Occipital lobe (tissue), 1 donor: ENCODE measurements at regions not wholly inside any gene's neighbourhood (a gene's known extent, or its start where the extent isn't known, plus 50 kb on each side); places are given as distances from the start of the nearest gene placed in this dataset.

ENCODE experiments used
- DNase-seq: peaks from one replicate; lab custom pipeline; 2025; lab: John Stamatoyannopoulos, UW

DNA sequence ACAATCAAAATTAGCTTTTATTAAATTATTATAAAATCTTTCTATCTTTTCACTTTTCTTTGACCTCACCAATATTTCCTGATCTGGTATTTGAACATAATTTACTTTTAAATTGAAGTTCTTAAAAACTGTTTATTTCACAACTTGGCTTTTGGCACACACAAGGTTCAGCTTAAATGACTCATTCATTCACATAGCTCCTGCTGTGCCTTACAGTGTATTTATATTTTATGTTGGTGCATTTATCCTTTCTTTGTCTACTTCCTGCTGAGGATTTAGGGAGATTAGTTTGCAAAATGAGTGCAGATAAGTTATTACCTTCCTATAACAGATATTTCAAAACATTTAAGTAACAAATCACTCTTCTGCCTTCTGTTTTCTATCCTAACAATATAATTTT is 430.6 kb downstream of the DTHD1 start:
- no peak for DNase-seq

DNA sequence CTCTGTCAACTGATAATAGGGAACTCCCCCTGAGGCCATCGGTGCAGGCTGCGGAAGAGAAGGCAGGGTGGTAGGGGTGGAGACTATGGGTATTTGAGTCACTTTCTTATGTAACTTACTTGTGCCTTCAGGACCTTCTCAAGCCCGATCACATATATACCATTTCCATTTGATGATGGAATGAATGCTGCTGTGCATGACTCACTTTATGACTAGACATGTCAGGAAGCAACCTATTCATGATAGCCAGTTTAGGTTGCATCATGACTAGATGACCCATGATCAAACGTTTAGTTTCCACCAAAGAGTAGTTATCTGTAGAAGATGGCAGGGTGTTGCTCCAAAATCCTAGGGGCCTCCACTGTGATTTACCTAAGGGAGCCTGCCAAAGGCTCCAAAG is 435.5 kb downstream of the DTHD1 start:
- DNase-seq, result no peak

DNA sequence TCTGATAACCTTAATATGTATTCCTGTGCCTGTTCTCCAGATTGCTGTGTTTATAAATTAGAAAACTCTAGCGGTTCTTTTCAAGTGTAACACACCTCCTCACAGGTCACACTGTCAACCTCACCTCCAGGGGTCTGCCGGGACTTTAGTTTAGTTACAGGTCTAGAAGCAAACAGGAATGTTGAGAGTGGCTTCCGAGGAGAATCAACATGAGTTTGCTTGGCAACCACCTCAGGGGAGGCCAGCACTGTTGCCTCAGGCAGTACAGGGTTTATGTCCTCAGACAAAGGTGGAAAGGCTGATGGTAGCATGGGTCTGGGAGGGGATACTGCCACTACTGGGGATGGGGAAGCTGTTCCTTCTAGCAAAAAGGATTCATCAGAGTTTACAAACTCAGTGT is 438.0 kb downstream of the DTHD1 start:
- no peak for DNase-seq

DNA sequence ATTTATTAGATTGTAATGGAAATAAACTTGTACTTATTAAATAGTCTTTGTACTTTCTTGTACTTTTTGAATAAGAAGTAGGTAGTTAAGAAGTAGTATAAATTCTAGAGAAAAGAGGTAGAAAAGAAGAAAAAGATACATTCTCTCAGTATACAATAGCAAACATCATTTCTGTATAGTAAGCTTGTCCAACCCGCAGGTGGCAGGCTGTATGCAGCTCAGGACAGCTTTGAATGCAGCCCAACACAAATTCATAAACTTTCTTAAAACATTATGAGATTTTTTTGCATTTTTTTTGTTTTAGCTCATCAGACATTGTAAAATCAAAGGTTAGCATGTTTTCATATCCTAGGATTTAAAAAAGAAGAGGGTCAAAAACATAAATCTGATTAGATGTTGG is 441.6 kb downstream of the DTHD1 start:
- DNase-seq, result no peak

DNA sequence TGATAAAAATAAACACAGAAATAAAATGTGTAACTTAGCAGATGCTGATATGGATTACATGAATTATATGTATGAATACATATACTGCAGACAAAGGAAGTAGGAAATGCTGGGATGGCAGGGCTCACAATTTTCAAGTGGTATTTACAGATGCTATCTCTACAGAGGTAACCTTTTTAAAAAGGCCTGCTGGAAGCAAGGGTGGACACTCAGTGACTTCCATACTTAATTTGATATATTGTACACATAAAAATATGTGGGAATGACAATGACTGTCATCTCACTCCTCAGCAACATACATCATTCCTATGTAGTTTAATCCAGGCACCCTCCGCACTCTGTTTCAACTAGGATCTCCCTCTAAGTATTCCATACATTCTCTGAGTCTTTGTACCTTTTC is 452.9 kb downstream of the DTHD1 start:
- no peak for DNase-seq

DNA sequence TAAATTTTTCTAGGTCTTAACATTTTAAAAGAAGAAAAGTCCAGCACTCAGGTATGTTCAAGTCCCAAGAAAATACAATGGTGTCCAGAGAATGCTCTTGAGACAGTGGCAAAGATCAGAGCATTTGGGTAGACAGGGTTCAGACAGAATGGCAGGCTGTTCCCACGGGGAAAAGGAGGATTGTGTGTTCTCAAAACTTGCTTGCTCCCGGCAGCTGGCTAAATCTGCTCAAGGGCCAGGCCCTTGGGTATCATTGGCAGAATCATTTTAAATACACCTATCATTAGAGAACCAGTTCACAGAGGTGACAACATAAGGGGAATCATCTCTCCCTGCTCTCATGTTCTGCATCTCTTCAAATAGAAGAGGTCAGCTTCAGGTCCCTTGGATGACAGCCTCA is 456.3 kb downstream of the DTHD1 start:
- DNase-seq, result no peak

DNA sequence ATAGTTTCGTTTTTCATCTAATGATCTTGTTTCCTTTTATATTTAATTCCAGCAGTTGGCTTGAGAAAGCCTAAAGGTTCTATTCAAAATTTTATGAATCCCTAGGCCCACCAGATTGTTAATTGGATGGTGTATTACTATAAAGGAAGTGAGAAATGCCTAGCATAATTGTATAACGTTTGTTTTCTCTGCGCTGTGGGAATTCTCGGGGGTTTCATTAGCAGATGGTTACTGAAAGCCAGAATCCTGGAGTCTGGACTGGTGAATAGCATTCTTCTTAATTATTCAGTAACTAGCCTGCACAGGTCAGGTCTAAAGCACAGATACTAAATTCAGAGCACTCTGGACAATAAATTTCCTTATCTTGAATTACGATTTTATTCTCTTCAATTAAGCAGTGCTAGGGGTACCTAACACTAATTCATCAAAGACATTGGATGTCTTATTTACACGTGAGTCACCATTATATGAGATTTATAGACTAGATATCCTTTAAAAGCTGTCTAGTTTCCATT is 459.4 kb downstream of the DTHD1 start:
- DNase-seq, result no peak

DNA sequence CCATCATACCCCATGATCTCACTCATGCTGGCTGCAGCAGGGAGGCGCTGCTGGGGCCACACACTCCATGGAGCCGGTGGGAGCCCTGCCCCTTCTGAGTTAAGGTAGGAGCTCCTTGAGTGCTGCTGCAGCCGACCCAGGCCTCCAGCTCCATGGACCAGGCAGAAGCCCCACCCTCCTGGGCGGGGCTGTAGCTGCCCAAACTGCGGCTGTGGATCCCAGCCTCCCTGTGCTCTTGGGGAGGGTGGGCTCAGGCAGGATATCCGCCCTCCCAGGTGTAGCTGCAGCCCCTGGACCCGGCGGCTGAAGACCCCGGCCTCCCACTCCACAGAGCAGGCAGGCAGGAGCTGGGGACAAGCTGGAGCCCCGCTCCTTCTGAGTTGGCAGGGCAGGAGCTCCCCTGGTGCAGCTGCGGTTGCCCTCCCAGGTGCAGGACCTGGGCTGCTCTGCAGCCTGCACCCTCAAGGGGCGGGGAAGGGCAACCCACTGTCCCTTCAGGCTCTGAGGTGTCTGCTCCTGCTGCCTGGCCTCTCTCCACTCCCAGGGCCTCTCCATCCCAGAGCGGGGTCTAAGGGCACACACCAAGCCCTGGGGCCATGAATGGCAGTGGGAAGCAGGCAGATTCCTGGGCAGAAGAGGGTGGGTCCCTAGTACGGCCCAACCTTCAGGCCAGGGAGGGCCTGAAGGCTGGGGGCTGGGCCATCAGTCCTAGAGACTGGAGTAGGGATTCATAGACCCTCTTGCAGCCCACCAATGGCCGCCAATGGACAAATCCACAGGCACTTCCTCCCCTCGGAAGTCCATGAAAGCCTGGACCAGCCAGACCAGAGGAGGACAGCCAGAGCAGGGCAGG is 466.1 kb downstream of the DTHD1 start:
- no peak for DNase-seq

DNA sequence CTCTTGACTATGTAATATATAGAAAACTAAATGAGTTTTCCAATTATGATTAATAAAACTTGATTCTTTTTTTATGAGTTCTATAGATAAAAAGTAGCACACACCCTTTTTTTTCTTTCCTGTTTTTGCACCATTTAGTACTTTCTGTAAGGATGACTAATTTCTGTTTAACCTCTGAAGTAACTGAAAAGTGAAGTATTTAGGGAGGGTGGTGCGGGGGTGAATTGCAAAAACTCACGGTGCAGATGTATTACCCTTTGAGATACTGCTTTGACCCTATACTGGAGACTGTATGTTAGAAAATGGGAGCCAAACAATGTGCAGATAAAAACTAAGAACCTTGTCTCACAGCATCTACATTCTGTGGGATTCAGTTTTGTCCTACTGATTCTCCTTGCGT is 471.6 kb downstream of the DTHD1 start:
- DNase-seq, result no peak

DNA sequence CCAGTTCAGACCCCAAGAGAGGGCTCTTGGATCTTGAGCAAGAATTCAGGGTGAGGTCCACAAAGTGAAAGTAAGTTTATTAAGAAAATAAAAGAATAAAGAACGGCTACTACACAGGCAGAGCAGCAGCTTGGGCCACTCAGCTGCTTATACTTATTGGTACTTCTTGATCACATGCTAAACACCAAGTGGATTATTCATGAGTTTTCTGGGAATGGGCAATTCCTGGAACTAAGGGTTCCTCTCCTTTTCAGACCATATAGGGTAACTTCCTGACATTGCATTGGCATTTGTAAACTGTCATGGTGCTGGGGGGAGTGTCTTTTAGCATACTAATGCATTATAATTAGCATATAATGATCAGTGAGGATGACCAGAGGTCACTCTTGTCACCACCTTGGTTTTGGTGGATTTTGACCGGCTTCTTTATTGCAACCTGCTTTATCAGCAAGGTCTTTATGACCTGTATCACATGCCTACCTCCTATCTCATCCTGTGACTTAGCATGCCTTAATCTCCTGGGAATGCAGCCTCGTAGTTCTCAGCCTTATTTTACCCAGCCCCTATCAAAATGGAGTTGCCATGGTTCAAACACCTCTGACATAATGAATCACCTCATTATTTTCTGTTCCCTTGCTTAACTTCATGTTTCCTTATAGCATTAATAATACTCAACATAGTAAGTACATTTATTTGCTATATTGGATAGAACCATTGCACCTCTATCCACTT is 476.3 kb downstream of the DTHD1 start:
- DNase-seq, result no peak

DNA sequence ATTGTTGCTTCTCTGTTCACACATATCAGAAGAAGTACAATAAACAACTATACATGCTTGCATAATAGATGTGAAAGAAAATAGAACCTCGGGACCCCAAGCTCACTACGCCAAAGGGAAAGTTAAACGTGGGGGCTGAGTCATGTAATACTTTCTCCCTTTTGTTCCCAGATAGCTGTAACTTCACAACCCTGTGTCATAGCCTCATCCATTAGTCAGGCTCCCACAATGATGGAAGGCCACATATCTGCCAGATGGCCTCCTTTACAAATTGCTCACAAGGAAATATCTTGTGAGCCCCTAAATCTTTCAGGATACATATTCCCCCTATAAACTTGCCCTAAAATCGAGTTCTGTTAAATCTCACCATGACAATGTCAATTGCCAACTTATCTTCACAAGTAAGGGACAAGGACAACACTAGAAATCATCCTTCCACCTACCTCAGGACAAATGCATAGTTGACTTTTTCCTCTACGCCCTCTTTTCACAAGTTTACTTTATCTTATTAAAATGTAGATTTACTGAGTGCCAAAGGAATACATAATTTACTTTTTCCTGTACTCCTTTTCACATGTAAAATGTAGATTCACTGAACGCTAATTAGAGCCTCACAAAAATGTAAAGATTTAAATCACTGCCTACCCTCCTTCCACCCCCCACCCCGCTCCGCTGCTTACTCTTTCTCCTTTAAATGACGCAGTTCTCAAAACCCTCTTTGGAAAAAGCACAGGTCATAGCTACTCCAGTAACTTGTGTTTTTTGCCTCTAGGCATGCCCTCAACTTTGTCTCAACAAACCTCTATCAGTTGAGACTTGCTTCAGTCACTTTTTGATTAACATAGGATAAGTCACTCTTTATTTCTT is 477.1 kb downstream of the DTHD1 start:
- no peak for DNase-seq

DNA sequence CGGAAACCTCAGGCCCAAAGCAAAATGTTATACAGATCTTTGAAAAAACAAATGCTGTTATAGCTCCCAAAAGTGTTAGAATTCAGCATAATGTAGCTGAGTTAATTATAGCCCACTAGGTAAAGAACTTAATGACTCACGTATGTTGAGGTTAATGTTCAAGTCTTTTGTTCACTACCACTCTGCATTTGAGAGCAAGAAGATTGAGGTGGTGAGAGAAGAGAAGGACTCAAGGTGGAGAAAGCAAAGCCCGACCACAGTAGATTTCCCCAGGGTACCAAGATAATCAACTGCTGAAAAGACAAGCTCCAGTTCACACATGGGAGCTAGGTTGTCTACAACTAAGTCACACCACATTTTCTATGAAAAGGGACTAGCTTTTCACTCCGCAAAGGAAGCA is 480.2 kb downstream of the DTHD1 start:
- no peak for DNase-seq

DNA sequence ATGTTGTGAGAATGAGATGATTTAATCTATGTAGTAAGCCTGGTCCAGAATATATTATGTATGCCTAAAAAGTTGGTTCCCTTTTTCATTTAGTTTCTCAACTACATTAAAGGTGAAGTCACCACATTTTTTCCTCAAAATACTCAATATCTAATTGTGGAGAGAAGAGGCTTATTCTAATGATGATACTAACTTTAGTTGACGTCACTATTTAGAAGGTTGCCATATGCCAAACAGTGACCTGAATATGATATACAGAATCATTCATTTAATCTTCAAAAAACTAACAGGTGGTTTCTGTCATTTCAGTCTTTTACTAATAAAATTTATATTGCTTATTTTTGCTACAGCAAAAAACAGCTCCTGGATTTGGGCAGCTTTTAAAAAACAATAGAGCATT is 480.7 kb upstream of the NWD2 start:
- no peak for DNase-seq

DNA sequence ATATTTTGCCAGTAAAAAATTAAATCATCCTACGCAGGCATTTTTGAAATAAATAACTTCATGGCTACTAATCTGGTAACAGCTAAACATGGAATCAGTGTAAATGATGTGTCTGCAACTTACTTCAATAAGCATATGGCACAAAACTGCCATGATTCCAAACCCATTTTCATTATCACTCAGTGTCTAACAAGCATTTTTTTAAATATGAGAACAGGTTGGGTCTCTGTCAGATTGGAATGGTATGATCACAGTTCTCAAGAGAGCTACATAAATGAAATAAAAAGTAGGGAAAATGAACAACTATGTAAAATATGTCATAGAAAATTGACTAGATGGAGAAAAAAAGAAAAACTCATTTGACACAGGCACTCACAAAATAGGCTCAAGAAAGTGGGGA is 476.9 kb upstream of the NWD2 start:
- DNase-seq, result no peak

DNA sequence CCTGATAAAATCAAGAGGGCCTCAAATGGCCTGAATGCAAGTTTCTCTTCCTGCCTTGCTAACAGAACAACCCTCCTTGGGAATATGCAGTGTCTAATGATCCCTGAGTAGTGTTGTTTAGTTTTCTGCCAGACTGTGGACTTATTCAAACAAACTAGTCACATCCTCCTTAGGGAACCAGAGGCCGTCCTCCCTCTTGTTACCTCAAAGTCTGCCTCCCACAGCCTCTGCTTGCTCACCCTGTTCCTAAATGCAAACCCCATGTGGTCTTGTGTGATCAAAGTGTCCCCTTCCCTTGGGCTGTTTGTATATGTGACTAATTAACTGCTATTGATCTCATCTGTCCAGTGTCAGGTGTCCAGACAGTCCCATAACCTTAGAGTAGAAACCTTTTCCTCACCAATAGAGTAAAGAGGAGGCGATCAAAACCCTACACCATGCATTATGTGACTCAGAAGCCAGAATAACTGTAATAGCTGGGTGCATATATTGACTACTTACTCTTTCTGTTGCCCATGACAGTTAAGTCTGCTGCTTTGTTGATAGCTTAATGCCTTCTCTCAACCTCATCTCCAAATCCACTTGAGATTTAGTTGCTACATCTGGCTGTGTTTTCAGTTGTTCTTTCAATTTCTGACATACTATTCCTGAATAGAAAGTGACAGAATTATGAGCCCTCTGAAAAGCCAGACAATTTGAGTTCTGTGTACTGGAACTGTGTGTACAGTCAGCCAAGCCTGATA is 473.0 kb upstream of the NWD2 start:
- no peak for DNase-seq

DNA sequence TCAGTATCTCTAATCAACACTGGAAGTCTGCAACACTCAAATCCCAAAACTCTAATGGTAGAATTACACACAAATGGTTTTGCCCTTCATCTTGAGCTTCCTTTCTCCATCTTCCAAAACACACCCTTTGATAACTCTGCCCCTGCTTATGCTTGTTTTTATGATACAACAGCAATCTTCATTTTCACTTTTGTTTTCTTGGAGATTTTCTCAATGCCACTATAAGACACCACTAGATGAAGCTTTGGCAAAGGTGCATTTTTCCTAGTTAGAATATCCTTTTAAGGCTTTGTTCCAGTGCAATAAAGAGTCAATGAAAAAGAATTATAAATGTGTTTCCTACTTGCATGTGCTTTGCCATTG is 472.4 kb upstream of the NWD2 start:
- no peak for DNase-seq

DNA sequence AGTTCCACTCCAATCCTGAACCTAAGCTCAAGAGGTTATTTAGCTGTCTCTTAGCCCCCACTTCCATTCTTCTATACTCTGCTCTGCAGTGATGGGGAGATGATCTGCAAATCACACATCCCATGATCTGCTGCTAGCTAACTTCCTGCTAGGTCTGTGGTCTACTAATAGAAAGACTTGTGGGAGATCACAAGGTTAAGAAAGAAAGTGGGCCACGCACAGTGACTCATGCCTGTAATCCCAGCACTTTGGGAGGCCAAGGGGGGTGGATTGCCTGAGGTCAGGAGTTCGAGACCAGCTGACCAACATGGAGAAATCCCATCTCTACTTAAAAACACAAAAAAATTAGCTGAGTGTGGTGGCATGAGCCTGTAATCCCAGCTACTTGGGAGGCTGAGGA is 471.1 kb upstream of the NWD2 start:
- DNase-seq, result no peak

DNA sequence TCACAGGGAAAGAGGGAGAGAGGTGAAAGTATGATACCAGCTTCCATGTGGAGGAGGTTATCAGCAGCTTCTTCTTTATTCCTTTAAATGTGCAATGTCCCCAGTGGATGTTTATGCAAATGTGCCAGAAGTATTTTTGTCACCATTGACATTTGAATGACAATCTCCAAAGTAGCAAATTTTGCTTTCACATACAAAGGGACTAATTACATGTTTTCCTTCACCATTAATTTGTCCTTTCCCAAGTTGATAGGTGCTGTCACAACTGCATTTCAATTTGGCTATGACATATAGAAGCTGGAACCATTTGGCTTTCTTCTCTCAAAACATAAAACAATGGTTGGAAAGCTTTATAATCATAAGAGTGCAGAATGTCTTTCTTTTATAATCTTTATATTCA is 469.0 kb upstream of the NWD2 start:
- DNase-seq, result no peak

DNA sequence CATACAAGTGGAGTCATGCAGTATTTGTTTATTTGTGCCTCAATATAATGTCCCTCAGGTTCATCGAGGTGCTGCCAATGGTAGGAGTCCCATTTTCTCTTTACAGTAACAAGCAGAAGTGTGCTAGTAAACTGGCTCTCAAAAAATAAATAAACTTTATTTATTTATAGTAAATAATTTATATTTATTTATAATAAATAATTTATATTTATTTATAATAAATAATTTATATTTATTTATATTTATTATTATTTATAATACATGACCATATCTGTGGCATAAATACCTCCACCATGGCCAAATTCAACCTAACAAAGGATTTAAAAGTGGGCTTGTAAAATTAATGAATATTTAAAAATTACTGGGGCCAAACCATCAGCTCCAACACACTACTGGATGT is 464.9 kb upstream of the NWD2 start:
- no peak for DNase-seq

DNA sequence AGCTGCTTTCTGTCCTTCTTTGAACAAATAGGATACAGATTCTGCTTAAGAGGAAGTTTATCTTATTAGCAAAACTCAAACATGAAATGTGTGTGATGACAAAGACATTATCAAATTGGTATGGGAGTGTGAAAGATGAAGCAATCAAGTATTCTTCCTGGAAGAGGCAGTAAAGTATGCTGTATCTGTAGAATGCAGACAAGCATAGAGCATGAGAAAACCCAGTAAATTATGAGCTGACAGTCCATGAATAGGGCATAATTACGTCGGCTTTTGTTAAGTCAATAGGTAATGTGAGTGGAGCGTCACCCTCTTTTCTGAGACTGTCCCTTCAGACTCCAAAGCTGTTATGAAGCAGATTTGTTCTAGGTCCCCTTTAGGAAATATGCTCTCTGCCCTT is 458.6 kb upstream of the NWD2 start:
- no peak for DNase-seq

DNA sequence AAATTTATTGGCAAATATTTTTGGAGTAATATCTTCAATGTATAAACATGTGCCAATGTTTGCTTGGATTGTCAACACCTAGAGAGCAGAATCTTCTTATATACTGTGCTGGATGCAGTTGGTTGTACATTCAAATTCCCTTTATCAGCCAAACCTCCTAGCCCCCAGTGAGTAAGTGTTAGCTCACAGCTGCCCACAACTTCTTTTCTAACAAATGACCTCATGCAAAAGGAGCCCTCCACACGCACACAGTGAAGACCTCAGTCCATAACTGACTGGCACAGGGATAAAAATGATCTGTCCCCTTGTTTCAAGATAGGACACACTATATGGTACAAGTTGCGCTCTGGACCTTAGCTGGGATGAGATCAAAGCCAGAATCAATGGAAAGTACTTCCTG is 458.0 kb upstream of the NWD2 start:
- no peak for DNase-seq
